HG03439 (cell line): ENCODE measurements at regions not wholly inside any gene's neighbourhood (a gene's known extent, or its start where the extent isn't known, plus 50 kb on each side); places are given as distances from the start of the nearest gene placed in this dataset.

Experiments used
- ATAC-seq: cut with Tn5 transposase; IDR thresholded peaks from one replicate; pipeline ENCODE4 v1.9.1; 2021; ENCODE audit warnings: mild to moderate bottlenecking, moderate library complexity; ENCODE audit not compliant: unreplicated experiment

DNA sequence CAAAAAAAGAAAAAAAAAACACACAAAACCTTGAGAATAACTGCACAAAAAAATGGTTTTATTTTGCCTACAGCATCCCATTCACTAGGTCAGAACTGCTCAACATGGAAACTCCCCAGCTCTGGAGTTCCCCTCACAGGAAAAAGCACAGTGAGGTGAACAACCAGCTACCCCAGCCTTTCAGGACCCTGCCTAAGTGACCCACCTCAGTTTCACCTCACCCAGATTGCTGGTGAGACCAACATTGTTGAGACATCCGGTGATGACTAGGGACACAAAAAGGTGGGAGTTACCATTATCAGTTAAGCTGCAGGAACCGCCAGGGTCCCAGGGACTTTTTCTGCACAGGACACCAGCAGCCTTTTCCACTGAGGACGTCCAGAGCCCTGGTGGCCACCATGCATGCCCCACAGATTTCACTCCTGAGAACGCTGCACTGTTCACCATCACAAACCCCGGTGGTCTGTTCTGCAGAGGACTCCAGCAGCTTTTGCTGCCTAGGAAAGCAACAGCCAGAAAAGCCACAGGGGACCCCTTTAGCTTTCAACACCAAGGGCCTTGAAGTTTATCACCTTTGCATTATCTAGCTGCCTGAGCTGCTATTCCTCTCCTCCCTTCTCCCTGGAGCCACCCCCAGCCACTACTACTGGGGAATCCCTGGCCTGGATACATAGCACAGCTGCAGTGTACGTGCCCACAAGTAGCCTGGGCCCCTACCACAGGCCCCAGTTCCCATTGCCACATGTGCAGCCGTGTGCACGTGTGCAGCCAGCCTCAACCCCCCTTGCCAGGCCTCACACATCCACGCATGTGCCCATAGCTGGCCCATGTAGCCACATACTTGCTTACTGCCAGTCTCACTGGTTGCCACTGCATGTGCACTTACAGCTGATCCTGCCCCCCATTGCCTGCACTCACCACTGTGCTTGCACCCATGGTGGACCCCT is 62.5 kb upstream of the FAR2 start:
- ATAC-seq: no peak

DNA sequence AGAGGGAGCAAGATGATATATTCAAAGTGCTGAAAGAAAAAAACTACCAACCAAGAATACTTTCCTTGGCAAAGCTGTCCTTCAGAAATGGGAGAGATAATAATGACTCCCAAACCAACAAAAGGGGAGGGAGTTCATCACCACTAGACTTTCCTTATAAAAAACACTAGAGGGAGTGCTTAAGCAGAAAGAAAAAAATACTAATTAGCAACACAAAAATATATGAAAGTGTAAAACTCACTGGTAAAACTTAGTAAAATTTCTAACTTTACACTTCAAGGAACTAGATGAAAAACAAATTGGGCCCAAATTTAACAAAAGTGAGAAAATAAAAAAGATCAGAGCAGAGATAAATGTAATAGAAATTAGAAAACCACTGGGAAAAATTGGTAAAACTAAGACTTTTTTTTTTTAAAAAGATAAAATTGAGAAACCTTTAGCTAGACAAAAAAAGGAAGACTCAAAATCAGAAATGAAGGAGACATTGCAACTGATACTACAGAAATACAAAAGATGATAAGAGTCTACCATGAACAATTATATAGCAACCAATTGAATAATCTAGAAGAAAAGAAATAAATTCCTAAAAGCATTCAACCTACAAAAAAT is 60.4 kb upstream of the FAR2 start:
- no peak for ATAC-seq
